ENCODE measurements at regions not wholly inside any gene's neighbourhood (a gene's known extent, or its start where the extent isn't known, plus 50 kb on each side); places are given as distances from the start of the nearest gene placed in this dataset.

DNA sequence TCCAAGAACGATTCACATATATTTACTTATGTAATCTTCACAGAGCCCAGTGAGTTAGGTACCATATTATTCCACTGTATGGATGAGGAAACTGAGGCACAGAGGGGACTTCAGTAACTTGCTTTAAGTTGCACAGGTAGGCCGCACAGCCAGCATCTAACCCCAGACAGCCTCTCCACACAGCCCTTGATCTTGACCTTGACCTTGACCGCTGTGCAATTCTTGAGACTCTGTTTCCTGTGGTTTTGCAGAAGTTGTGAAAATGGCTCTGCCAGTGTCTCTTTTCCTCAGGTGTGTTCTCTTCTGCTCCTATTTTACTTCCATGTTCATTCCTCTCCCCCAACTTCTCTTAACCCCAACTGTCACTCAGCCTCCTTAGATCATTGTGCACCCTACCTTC is 206.5 kb downstream of the SOX11 start:
- H3K4me3 ChIP-seq (replicated peaks in 1 of 2; ENCODE audit: low read depth in 2 of 2, low read length in 2 of 2): no peak overlapping the region
- no peak for TF ChIP-seq CTCF (IDR thresholded peaks at IDR 0.05; ENCODE audit: low read depth, low read length)
- DNase-seq (ENCODE audit: low read depth in 2 of 2): no peak

- TF ChIP-seq CTCF (IDR thresholded peaks at IDR 0.05; ENCODE audit: low read depth, low read length): no peak
- H3K4me3 ChIP-seq (replicated peaks in 1 of 2; ENCODE audit: low read depth in 2 of 2, low read length in 2 of 2): no peak overlapping the region
- DNase-seq (ENCODE audit: low read depth in 2 of 2): no peak
Measured at GRCh38 chr2:5905661-5906060, 213.5 kb downstream of the SOX11 start.

- TF ChIP-seq CTCF (IDR thresholded peaks at IDR 0.05; ENCODE audit: low read depth, low read length): no peak
- H3K4me3 ChIP-seq (replicated peaks in 1 of 2; ENCODE audit: low read depth in 2 of 2, low read length in 2 of 2): no peak overlapping the region
- no peak for DNase-seq (ENCODE audit: low read depth in 2 of 2)
Measured at GRCh38 chr2:5908071-5908470, 215.9 kb downstream of the SOX11 start.

DNA sequence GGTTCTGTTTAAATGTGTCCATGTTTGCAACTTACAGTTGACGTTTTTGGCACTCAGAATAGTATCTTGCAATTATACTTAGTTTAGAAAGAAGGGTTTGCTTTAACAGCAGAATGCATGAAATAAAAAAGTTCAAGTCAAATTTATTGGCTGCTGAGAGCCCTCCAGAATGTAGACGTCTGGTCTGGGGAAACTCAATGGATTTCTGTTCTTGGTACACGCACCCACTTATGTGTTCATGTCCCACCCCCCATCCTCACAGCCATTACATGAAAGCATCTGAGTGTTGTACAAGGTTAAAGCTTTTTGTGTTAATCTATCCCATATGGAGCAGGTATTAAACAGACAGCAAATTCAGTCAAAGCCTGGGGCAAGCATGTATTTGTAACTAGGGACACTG is 219.5 kb downstream of the SOX11 start:
- H3K4me3 ChIP-seq (replicated peaks in 1 of 2; ENCODE audit: low read depth in 2 of 2, low read length in 2 of 2): no peak overlapping the region
- no peak for TF ChIP-seq CTCF (IDR thresholded peaks at IDR 0.05; ENCODE audit: low read depth, low read length)
- no peak for DNase-seq (ENCODE audit: low read depth in 2 of 2)

- no peak for TF ChIP-seq CTCF (IDR thresholded peaks at IDR 0.05; ENCODE audit: low read depth, low read length)
- DNase-seq (ENCODE audit: low read depth in 2 of 2): no peak
- no peak overlapping the region for H3K4me3 ChIP-seq (replicated peaks in 1 of 2; ENCODE audit: low read depth in 2 of 2, low read length in 2 of 2)
Measured at GRCh38 chr2:5913711-5914395, 221.7 kb downstream of the SOX11 start.

GRCh38 chr2:5914811-5915611 is 222.8 kb downstream of the SOX11 start:
- peak in 1 of 2 donors; percentile 1 for DNase-seq (ENCODE audit: low read depth in 2 of 2)
- H3K4me3 ChIP-seq (replicated peaks in 1 of 2; ENCODE audit: low read depth in 2 of 2, low read length in 2 of 2): no peak overlapping the region

More at GRCh38 chr2:5914811-5915611, 222.8 kb downstream of the SOX11 start:
- TF ChIP-seq CTCF (IDR thresholded peaks at IDR 0.05; ENCODE audit: low read depth, low read length): no peak

All from cardiac fibroblast (primary cell).